Naive B cell (primary cell): ENCODE measurements at regions not wholly inside any gene's neighbourhood (a gene's known extent, or its start where the extent isn't known, plus 50 kb on each side); places are given as distances from the start of the nearest gene placed in this dataset.

Experiments
- ATAC-seq, 2 donors: fragments of 150-1000 bp; cut with Tn5 transposase; 2 replicates each; pipeline ENCODE4 v1.10.0; 2021; ENCODE audit warnings: low read depth in 2 of 2, mild to moderate bottlenecking in 2 of 2, moderate library complexity in 2 of 2
- DNase-seq: peaks from one replicate; pipeline ENCODE4 v3.0.0; 2022
- H3K27ac Mint-ChIP-seq, 6 donors: one replicate each; pipeline ENCODE4 v1.8.0; 2020 to 2022; ENCODE audit warnings: mild to moderate bottlenecking in 6 of 6, mixed read lengths in 6 of 6, moderate library complexity in 5 of 6, inconsistent platforms in 2 of 6
- H3K27me3 Mint-ChIP-seq, 3 donors: one replicate each; pipeline ENCODE4 v1.8.0; 2021 to 2022; ENCODE audit warnings: mixed read lengths in 3 of 3, mild to moderate bottlenecking in 1 of 3
- H3K36me3 Mint-ChIP-seq, 2 donors: one replicate each; pipeline ENCODE4 v1.8.0; 2020 to 2022; ENCODE audit warnings: mixed read lengths in 2 of 2, inconsistent platforms in 1 of 2, mild to moderate bottlenecking in 1 of 2
- H3K4me1 Mint-ChIP-seq, 3 donors: one replicate each; pipeline ENCODE4 v1.8.0; 2020 to 2022; ENCODE audit warnings: mixed read lengths in 3 of 3, inconsistent platforms in 1 of 3, mild to moderate bottlenecking in 1 of 3, moderate library complexity in 1 of 3
- H3K4me3 Mint-ChIP-seq, 8 donors: one replicate each; pipeline ENCODE4 v1.8.0; 2020 to 2022; ENCODE audit warnings: mild to moderate bottlenecking in 8 of 8, mixed read lengths in 8 of 8, moderate library complexity in 8 of 8, inconsistent platforms in 2 of 8
- H3K9me3 Mint-ChIP-seq, 7 donors: one replicate each; pipeline ENCODE4 v1.8.0; 2020 to 2022; ENCODE audit warnings: mixed read lengths in 7 of 7, mild to moderate bottlenecking in 5 of 7, inconsistent platforms in 2 of 7, moderate library complexity in 1 of 7

DNA sequence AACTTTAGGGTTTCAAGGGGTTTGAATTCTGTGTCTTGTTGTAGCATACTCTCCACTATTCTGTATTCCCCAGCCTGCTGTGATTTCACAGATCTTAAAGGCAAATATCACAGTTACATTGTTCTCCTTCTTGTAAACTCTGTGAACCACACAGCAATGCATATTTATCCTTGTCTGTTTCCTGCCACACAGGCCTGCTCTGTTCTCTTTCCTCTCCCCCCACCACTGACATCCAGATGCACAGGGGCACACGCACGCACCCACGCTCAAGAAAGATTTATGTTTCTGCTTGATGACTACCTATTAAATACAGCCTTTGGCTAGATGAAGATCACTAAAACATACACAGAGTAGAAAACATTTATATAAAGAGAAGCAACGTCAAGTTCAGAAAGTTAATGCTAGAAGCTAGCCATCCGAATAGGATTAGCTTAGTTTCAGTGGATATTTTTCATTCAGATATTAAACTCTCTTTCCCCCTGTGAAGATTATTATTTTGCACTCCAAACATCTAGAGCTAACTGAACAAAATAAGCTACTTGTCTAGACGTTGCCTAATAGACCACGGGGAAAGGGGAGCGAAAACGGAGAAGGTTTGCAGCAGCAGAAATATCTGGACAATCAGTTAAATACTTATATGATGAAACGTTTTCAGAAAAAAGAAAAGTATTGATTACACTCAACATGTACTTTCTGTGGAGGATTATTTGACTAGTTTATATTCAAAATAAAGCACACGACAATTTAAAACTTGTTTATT is 193.1 kb upstream of the SEMA3C start:
- H3K27ac Mint-ChIP-seq, result no peak overlapping the region
- no peak for ATAC-seq
- H3K4me1 Mint-ChIP-seq, result no peaks in the 10 kb centered on the region
- DNase-seq, result no peak
- peaks cover 0 to 2% (median 0%) of the 10 kb centered on the region in 7 donors for H3K9me3 Mint-ChIP-seq
- H3K4me3 Mint-ChIP-seq, result no peak overlapping the region
- H3K36me3 Mint-ChIP-seq, result no peaks in the 10 kb centered on the region
- H3K27me3 Mint-ChIP-seq, result no peaks in the 10 kb centered on the region

DNA sequence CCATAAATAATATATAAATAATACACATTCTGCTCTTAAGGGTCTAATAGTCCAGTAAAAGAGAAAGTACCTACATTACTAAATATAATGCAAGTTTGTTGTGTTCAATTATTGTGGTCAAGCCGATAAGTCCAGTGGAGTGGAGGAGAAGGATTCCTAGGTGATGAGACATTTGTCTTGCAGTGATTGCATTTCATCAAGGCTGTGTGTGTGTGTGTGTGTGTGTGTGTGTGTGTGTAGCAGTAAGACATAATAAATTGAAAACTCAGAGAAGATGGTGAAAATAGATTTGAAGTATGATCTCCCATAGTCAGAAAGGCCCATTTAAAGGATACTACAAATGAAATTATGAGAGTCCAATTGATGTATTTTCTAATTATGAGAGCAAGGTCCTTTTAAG is 192.5 kb upstream of the SEMA3C start:
- Mint-ChIP-seq H3K9me3 (peaks cover 0 to 2% (median 0%) of the 10 kb centered on the region in 7 donors), H3K4me1 (no peaks in the 10 kb centered on the region), H3K36me3 (no peaks in the 10 kb centered on the region), H3K4me3 (no peak overlapping the region), H3K27ac (no peak overlapping the region), H3K27me3 (no peaks in the 10 kb centered on the region)
- ATAC-seq (no peak), DNase-seq (no peak)

DNA sequence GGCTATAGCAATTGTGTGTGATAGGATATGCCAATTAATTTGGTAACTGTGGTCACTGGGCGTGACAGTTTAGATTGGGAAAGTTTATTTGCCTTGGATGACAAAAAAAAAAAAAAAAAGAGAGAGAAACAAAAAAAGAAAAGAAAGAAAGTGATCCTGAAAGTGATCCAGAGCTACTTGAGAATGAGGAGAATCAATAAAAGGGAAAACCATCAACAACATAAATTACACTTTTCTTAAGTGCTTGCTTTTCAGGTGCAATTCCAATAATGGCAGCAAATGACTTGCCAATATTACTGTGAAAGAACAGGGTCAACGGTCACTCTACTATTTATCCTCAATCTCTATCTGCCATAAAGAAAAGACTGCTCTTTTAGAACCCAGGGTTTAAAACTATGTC is 191.8 kb upstream of the SEMA3C start:
- no peaks in the 10 kb centered on the region for H3K4me1 Mint-ChIP-seq
- peak overlapping the region in 1 of 6 donors; percentile 9 for H3K27ac Mint-ChIP-seq
- no peak for DNase-seq
- no peak overlapping the region for H3K4me3 Mint-ChIP-seq
- H3K27me3 Mint-ChIP-seq, result no peaks in the 10 kb centered on the region
- H3K36me3 Mint-ChIP-seq, result no peaks in the 10 kb centered on the region
- ATAC-seq, result no peak
- H3K9me3 Mint-ChIP-seq, result peaks cover 0 to 2% (median 0%) of the 10 kb centered on the region in 7 donors

DNA sequence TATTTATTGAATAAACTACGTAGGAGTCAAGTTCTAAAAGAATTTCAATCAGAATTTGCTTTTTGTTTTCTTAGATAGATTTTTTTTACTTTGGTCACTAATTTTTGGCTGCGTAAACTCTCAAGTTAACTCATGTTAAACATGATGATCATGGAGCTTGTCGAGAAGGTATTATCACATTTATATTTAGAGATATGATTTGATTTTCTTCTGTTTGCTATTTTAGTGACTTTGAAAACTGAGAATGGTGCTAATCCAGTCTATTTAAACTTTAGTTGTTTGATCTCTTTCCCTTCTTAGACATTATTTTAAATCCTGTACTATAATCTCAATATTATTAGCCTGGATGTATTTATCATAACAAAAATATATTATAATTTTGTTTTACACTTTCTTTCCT is 179.4 kb upstream of the SEMA3C start:
- no peak for DNase-seq
- Mint-ChIP-seq H3K4me3 (no peak overlapping the region), H3K27me3 (no peaks in the 10 kb centered on the region), H3K9me3 (no peaks in the 10 kb centered on the region), H3K27ac (no peak overlapping the region), H3K4me1 (no peaks in the 10 kb centered on the region), H3K36me3 (no peaks in the 10 kb centered on the region)
- ATAC-seq, result no peak

DNA sequence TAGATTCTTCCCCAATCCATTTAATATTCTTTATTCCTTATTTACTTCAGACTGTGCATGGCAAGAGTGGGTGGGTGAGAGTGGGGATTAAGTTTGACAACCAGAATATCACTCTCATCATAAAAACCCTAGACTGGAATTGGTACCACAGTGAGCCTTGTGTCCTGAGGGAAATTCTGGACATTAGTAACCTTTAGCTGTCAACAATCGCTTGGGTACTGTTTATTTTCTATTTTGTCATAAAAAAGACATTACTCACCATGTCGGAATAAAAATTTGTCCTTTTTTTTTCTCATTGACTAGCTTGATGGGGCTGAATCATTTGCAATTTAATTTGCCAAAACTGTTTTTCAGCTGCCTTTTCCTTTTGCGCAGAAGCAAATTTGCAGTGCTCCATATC is 176.1 kb upstream of the SEMA3C start:
- Mint-ChIP-seq H3K36me3 (no peaks in the 10 kb centered on the region), H3K27ac (no peak overlapping the region), H3K4me1 (no peaks in the 10 kb centered on the region), H3K4me3 (no peak overlapping the region), H3K27me3 (no peaks in the 10 kb centered on the region), H3K9me3 (peaks cover 0 to 2% (median 0%) of the 10 kb centered on the region in 7 donors)
- DNase-seq, result no peak
- ATAC-seq, result no peak

DNA sequence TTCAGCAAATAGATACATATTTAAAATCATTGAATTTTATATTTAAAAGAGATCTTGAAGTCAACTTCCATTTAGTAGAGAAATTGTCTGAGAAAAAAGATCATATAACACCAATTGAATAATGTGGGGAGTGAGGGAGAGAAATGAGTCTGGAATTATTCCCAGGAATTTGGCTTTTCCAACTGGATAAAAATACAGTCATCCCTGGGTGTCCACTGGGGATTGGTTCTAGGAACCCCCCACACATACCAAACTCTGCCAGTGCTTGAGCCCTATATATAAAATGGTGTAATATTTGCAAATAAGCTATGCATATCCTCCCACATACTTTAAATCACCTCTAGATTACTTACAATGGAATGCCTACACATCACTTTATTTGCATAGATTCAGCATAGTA is 162.8 kb upstream of the SEMA3C start:
- no peak for ATAC-seq

DNA sequence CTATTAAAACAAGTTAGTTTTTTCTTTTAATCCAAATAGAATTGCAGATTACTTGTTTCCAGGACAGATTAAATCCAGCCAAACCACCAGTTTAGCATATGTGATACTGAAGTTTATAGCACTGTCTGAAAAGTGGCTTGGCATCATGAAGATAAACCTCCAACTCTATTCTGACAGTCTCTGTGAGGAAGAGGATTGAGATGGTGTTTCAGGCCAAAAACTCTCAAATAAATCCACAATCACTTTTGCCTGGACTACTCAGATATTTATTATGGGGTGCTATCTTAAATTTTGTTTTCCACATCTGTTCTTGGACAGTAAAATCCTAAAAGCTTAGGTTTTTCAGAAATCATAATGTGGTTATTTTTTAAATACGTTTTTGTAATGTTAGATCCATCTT is 161.7 kb upstream of the SEMA3C start:
- peaks cover 0 to 10% (median 3%) of the 10 kb centered on the region in 7 donors for H3K9me3 Mint-ChIP-seq
- H3K27ac Mint-ChIP-seq, result no peak overlapping the region
- no peaks in the 10 kb centered on the region for H3K4me1 Mint-ChIP-seq
- DNase-seq (no peak), ATAC-seq (no peak)
- H3K27me3 Mint-ChIP-seq, result no peaks in the 10 kb centered on the region
- H3K4me3 Mint-ChIP-seq, result no peak overlapping the region
- no peaks in the 10 kb centered on the region for H3K36me3 Mint-ChIP-seq

More for the DNA sequence above, 162.8 kb upstream of the SEMA3C start:
- Mint-ChIP-seq H3K4me1 (no peaks in the 10 kb centered on the region), H3K27me3 (no peaks in the 10 kb centered on the region), H3K4me3 (no peak overlapping the region), H3K9me3 (peaks cover 0 to 9% (median 3%) of the 10 kb centered on the region in 7 donors), H3K27ac (no peak overlapping the region), H3K36me3 (no peaks in the 10 kb centered on the region)
- no peak for DNase-seq

DNA sequence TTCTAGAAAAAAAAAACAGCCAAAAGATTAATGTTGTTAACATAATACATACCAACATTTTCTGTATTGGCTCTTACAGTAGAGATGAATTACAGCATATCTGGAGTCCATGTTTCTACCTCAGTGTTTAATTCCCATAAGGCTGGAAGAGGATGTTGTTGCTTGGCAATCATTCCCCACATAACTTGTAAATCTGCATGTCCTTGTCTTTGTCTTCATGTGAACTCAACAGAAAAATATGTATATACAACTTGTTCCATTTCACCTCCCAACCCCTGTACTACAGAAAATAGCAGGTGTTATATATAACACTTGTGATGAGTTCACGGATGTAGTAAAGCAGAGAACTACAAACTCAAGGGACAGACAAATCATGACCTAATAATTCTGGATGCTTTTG is 160.9 kb upstream of the SEMA3C start:
- H3K27ac Mint-ChIP-seq, result no peak overlapping the region
- H3K9me3 Mint-ChIP-seq, result peaks cover 0 to 10% (median 3%) of the 10 kb centered on the region in 7 donors
- no peak for ATAC-seq
- no peaks in the 10 kb centered on the region for H3K36me3 Mint-ChIP-seq
- no peaks in the 10 kb centered on the region for H3K27me3 Mint-ChIP-seq
- no peak for DNase-seq
- no peaks in the 10 kb centered on the region for H3K4me1 Mint-ChIP-seq
- no peak overlapping the region for H3K4me3 Mint-ChIP-seq

DNA sequence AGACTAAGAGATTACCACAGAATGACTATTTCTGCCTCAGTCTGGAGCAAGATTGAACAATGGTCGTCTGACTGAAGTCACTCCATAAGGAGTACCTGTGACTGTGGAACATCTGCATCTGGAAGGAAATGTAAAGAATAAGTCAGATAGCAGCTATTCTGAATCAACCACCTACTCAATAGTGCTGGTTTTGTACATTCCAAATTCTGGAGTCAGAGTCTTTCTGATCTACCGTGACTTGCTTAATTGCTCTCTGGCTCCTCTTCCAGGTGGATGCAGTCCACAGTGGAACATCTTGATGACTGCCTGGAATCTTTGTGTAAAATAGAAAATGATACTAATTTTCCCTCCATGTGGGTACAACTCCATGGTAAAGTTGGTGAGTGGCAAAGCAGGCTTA is 156.3 kb upstream of the SEMA3C start:
- no peak overlapping the region for H3K4me3 Mint-ChIP-seq
- H3K4me1 Mint-ChIP-seq, result no peaks in the 10 kb centered on the region
- no peak for DNase-seq
- H3K9me3 Mint-ChIP-seq, result peaks cover 0 to 20% (median 12%) of the 10 kb centered on the region in 7 donors
- H3K36me3 Mint-ChIP-seq, result no peaks in the 10 kb centered on the region
- no peak for ATAC-seq
- no peak overlapping the region for H3K27ac Mint-ChIP-seq
- no peaks in the 10 kb centered on the region for H3K27me3 Mint-ChIP-seq

DNA sequence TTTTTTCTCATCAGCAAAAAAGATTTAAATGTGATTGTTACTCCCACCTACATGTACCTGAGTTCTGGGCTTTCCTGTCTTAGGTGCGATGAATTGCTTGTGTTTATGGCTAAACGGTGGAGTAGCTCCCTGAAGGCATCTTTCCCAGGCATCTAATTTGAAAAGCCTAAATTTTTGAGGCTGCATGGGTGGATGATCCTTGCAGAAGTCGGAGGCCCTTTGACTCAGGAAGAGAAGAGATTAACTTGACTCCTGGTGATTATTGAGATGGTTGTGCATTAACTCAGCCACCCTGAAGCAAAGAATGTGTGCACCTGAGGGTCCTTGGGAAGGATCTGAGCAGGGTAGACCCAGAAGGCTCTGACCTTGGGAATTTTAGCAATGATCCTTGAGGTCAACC is 155.6 kb upstream of the SEMA3C start:
- DNase-seq (no peak), ATAC-seq (no peak)
- H3K4me3 Mint-ChIP-seq, result no peak overlapping the region
- H3K27ac Mint-ChIP-seq, result no peak overlapping the region
- H3K4me1 Mint-ChIP-seq, result no peaks in the 10 kb centered on the region
- no peaks in the 10 kb centered on the region for H3K27me3 Mint-ChIP-seq
- H3K9me3 Mint-ChIP-seq, result peaks cover 0 to 20% (median 12%) of the 10 kb centered on the region in 7 donors
- H3K36me3 Mint-ChIP-seq, result no peaks in the 10 kb centered on the region

DNA sequence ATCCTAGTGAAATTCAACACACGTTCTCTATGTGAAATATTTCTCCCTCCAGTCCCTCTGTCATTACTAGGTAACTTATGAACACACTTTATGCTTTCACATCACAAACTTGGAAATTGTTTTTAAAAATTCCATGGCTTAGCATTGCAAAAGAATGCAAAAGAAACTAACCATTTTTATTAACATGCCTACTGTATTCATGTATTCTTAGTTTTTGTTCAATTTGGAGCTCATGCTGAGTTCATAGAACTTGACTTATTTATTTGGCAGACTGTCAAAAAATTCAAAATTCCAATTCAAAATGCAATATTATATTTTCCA is 155.0 kb upstream of the SEMA3C start:
- no peak overlapping the region for H3K4me3 Mint-ChIP-seq
- no peak for ATAC-seq
- peaks cover 0 to 20% (median 12%) of the 10 kb centered on the region in 7 donors for H3K9me3 Mint-ChIP-seq
- no peak overlapping the region for H3K27ac Mint-ChIP-seq
- no peaks in the 10 kb centered on the region for H3K27me3 Mint-ChIP-seq
- no peaks in the 10 kb centered on the region for H3K4me1 Mint-ChIP-seq
- no peak for DNase-seq
- H3K36me3 Mint-ChIP-seq, result no peaks in the 10 kb centered on the region

DNA sequence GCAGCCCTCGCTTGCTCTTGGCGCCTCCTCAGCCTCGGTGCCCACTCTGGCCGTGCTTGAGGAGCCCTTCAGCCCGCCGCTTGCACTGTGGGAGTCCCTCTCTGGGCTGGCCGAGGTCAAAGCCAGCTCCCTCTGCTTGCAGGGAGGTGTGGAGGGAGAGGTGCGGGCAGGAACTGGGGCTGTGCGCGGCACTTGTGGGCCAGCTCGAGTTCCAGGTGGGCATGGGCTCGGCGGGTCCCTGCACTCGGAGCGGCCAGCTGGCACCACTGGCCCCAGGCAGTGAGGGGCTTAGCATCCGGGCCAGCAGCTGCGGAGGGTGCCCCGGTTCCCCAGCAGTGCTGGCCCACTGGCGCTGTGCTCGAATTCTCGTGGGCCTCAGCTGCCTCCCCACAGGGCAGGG is 152.1 kb upstream of the SEMA3C start:
- no peaks in the 10 kb centered on the region for H3K4me1 Mint-ChIP-seq
- H3K9me3 Mint-ChIP-seq, result peaks cover 0 to 11% (median 4%) of the 10 kb centered on the region in 7 donors
- ATAC-seq, result no peak
- no peaks in the 10 kb centered on the region for H3K36me3 Mint-ChIP-seq
- H3K4me3 Mint-ChIP-seq, result no peak overlapping the region
- no peak overlapping the region for H3K27ac Mint-ChIP-seq
- no peaks in the 10 kb centered on the region for H3K27me3 Mint-ChIP-seq
- DNase-seq, result no peak

DNA sequence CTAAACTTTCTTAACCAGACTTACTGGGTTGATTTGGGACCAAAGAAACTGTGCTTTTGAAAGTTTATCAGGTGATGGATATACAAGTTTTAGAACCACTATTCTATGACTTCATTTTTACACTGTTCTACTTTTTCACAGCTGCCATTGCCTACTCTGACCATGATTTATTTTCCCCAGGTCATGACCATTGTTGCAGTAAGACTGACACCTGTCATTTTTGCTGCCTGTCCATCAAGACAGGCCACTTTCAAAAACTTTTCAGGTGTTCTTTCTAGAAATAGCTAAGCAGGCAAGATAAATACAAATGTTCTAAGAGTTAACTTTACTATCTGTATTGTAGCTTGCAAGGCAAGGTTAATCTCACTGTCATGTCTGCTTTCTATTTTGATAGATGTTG is 147.9 kb upstream of the SEMA3C start:
- no peak for ATAC-seq
- DNase-seq, result no peak
- H3K27ac Mint-ChIP-seq, result no peak overlapping the region
- no peak overlapping the region for H3K4me3 Mint-ChIP-seq
- H3K4me1 Mint-ChIP-seq, result no peaks in the 10 kb centered on the region
- H3K9me3 Mint-ChIP-seq, result peaks cover 0 to 4% (median 2%) of the 10 kb centered on the region in 7 donors
- H3K27me3 Mint-ChIP-seq, result no peaks in the 10 kb centered on the region
- H3K36me3 Mint-ChIP-seq, result no peaks in the 10 kb centered on the region

DNA sequence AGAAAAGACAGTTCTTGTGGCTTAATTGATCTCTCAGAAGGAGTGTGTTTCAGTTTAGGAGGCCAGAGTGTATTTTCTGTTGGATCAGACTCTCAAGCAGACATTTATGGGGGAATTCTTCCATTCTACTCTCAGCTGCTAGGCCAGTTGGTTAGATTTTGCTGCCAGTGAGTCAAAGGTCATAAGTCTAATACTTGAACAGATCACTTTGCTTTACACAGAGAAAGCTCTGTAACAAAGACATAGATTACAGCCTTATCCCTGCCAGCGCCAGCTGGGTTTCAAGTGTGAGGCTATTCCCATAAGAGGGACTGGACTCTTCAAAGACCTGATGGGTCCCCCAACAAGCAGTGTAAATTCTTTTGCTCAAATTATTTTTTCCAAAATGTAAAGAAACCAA is 145.6 kb upstream of the SEMA3C start:
- peaks cover 0 to 2% (median 0%) of the 10 kb centered on the region in 7 donors for H3K9me3 Mint-ChIP-seq
- H3K27ac Mint-ChIP-seq, result no peak overlapping the region
- ATAC-seq (no peak), DNase-seq (no peak)
- H3K27me3 Mint-ChIP-seq, result no peaks in the 10 kb centered on the region
- no peaks in the 10 kb centered on the region for H3K36me3 Mint-ChIP-seq
- no peak overlapping the region for H3K4me3 Mint-ChIP-seq
- H3K4me1 Mint-ChIP-seq, result no peaks in the 10 kb centered on the region

DNA sequence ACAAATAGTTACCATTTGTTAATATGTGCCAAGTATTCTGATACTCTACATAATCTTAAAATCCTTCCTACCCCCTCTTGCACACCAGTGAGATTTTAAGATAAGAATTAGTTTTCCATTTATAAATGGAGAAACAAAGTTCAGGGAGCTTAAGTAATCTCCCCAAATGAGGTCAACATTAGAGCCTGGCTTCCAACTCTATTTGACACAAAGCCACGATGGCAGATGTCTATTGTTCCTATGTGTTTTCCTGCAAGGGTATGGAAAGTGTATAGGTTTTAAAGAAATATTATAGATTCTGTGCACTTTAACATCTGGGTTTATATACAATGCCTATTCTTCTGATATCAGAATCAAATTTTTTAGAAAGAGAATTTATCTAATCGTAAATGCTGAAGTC is 143.9 kb upstream of the SEMA3C start:
- Mint-ChIP-seq H3K4me1 (no peaks in the 10 kb centered on the region), H3K9me3 (peaks cover 0 to 2% (median 0%) of the 10 kb centered on the region in 7 donors), H3K27me3 (no peaks in the 10 kb centered on the region), H3K4me3 (no peak overlapping the region), H3K27ac (no peak overlapping the region), H3K36me3 (no peaks in the 10 kb centered on the region)
- ATAC-seq, result no peak
- no peak for DNase-seq
